ENCODE measurements at regions not wholly inside any gene's neighbourhood (a gene's known extent, or its start where the extent isn't known, plus 50 kb on each side); places are given as distances from the start of the nearest gene placed in this dataset.

GRCh38 chr4:36011381-36011780 lies 232.9 kb downstream of the ARAP2 start:
- POLR2A ChIA-PET, result no interaction called here

GRCh38 chr4:36012503-36012902 lies 231.8 kb downstream of the ARAP2 start:
- CTCF ChIA-PET, result no interaction called here
- Histone ChIP-seq H3K27me3 (replicated peaks in 2 of 5; ENCODE audit: control insufficient read depth in 4 of 5, insufficient read depth in 5 of 5, low read length in 4 of 5) (no peaks in the 10 kb centered on the region), H3K27ac (ENCODE audit: insufficient read depth in 1 of 2, low read depth in 1 of 2, low read length in 2 of 2, poor library complexity in 1 of 2, severe bottlenecking in 2 of 2) (no peak overlapping the region), H3K9me3 (ENCODE audit: control extremely low read depth in 1 of 5, control insufficient read depth in 4 of 5, insufficient read depth in 2 of 5, low read depth in 1 of 5, low read length in 4 of 5) (no peaks in the 10 kb centered on the region), H3K4me1 (ENCODE audit: control extremely low read depth in 1 of 4, control insufficient read depth in 4 of 4, insufficient read depth in 4 of 4, low read length in 3 of 4) (no peaks in the 10 kb centered on the region), H3K4me3 (ENCODE audit: control insufficient read depth in 1 of 7, extremely low read depth in 1 of 7, insufficient read depth in 4 of 7, low read depth in 2 of 7, low read length in 6 of 7) (no peak overlapping the region), H3K36me3 (ENCODE audit: control insufficient read depth in 4 of 4, insufficient read depth in 4 of 4, low read length in 3 of 4) (no peaks in the 10 kb centered on the region)
- 94% methylated on average over 3 of the region's 3 CpGs for WGBS (ENCODE audit: insufficient coverage)
- no peak for DNase-seq
- POLR2A ChIA-PET, result no interaction called here

More at GRCh38 chr4:36011381-36011780, 232.9 kb downstream of the ARAP2 start:
- H3K27me3 ChIP-seq (replicated peaks in 2 of 5; ENCODE audit: control insufficient read depth in 4 of 5, insufficient read depth in 5 of 5, low read length in 4 of 5), result no peaks in the 10 kb centered on the region
- H3K4me3 ChIP-seq (ENCODE audit: control insufficient read depth in 1 of 7, extremely low read depth in 1 of 7, insufficient read depth in 4 of 7, low read depth in 2 of 7, low read length in 6 of 7), result no peak overlapping the region
- CTCF ChIA-PET, result interaction anchor here (1.0 kb wide), 1 partner anchor 8 kb away, joined by 4 read pairs; no protein-coding TSS in a partner anchor
- no peaks in the 10 kb centered on the region for H3K36me3 ChIP-seq (ENCODE audit: control insufficient read depth in 4 of 4, insufficient read depth in 4 of 4, low read length in 3 of 4)
- DNase-seq, result no peak
- no peak overlapping the region for H3K27ac ChIP-seq (ENCODE audit: insufficient read depth in 1 of 2, low read depth in 1 of 2, low read length in 2 of 2, poor library complexity in 1 of 2, severe bottlenecking in 2 of 2)
- H3K9me3 ChIP-seq (ENCODE audit: control extremely low read depth in 1 of 5, control insufficient read depth in 4 of 5, insufficient read depth in 2 of 5, low read depth in 1 of 5, low read length in 4 of 5), result no peaks in the 10 kb centered on the region
- no peaks in the 10 kb centered on the region for H3K4me1 ChIP-seq (ENCODE audit: control extremely low read depth in 1 of 4, control insufficient read depth in 4 of 4, insufficient read depth in 4 of 4, low read length in 3 of 4)

- H3K36me3 ChIP-seq (ENCODE audit: control insufficient read depth in 4 of 4, insufficient read depth in 4 of 4, low read length in 3 of 4), result no peaks in the 10 kb centered on the region
- H3K4me1 ChIP-seq (ENCODE audit: control extremely low read depth in 1 of 4, control insufficient read depth in 4 of 4, insufficient read depth in 4 of 4, low read length in 3 of 4), result no peaks in the 10 kb centered on the region
- ChIA-PET POLR2A (no interaction called here), CTCF (no interaction called here)
- no peak overlapping the region for H3K4me3 ChIP-seq (ENCODE audit: control insufficient read depth in 1 of 7, extremely low read depth in 1 of 7, insufficient read depth in 4 of 7, low read depth in 2 of 7, low read length in 6 of 7)
- no peaks in the 10 kb centered on the region for H3K27me3 ChIP-seq (replicated peaks in 2 of 5; ENCODE audit: control insufficient read depth in 4 of 5, insufficient read depth in 5 of 5, low read length in 4 of 5)
- H3K9me3 ChIP-seq (ENCODE audit: control extremely low read depth in 1 of 5, control insufficient read depth in 4 of 5, insufficient read depth in 2 of 5, low read depth in 1 of 5, low read length in 4 of 5), result no peaks in the 10 kb centered on the region
- no peak overlapping the region for H3K27ac ChIP-seq (ENCODE audit: insufficient read depth in 1 of 2, low read depth in 1 of 2, low read length in 2 of 2, poor library complexity in 1 of 2, severe bottlenecking in 2 of 2)
- 96% methylated on average over 4 of the region's 5 CpGs for WGBS (ENCODE audit: insufficient coverage)
- no peak for DNase-seq
Observed at GRCh38 chr4:36013206-36013605, 231.1 kb downstream of the ARAP2 start.

All from common myeloid progenitor, CD34-positive (primary cell).